ENCODE measurements at regions not wholly inside any gene's neighbourhood (a gene's known extent, or its start where the extent isn't known, plus 50 kb on each side); places are given as distances from the start of the nearest gene placed in this dataset.

GRCh38 chr9:89922099-89922498 lies 317.3 kb downstream of the GADD45G start:
- 78 to 80% methylated on average over 7 of the region's 7 CpGs for WGBS, 2 donors
- intact Hi-C loops (cut with DNase I; ENCODE audit: low total_unique reads), result no loop called here

GRCh38 chr9:89923174-89923573 lies 318.4 kb downstream of the GADD45G start:
- no peak overlapping the region for H3K27ac ChIP-seq
- no peak for DNase-seq
- TF ChIP-seq CTCF (IDR thresholded peaks at IDR 0.05), result no peak
- TF ChIP-seq POLR2A (IDR thresholded peaks at IDR 0.05), result no peak
- H3K9me3 ChIP-seq, result no peaks in the 10 kb centered on the region
- H3K27me3 ChIP-seq, result no peaks in the 10 kb centered on the region
- H3K36me3 ChIP-seq (ENCODE audit: low read depth, missing control alignments), result no peaks in the 10 kb centered on the region
- peaks cover 6% of the 10 kb centered on the region for H3K4me1 ChIP-seq
- WGBS, 2 donors, result 80 to 86% methylated on average over 7 of the region's 7 CpGs
- intact Hi-C loops (cut with DNase I; ENCODE audit: low total_unique reads), result no loop called here
- H3K4me3 ChIP-seq, result no peak overlapping the region

More at GRCh38 chr9:89922099-89922498, 317.3 kb downstream of the GADD45G start:
- H3K27me3 ChIP-seq, result no peaks in the 10 kb centered on the region
- no peak for TF ChIP-seq CTCF (IDR thresholded peaks at IDR 0.05)
- TF ChIP-seq POLR2A (IDR thresholded peaks at IDR 0.05), result no peak
- H3K27ac ChIP-seq, result no peak overlapping the region
- no peaks in the 10 kb centered on the region for H3K9me3 ChIP-seq
- H3K36me3 ChIP-seq (ENCODE audit: low read depth, missing control alignments), result no peaks in the 10 kb centered on the region
- H3K4me3 ChIP-seq, result no peak overlapping the region
- DNase-seq, result no peak
- H3K4me1 ChIP-seq, result peaks cover 6% of the 10 kb centered on the region

GRCh38 chr9:89923961-89924504 lies 319.2 kb downstream of the GADD45G start:
- Histone ChIP-seq H3K4me1 (peaks cover 6% of the 10 kb centered on the region), H3K27me3 (no peaks in the 10 kb centered on the region), H3K36me3 (ENCODE audit: low read depth, missing control alignments) (no peaks in the 10 kb centered on the region), H3K27ac (no peak overlapping the region), H3K4me3 (no peak overlapping the region), H3K9me3 (no peaks in the 10 kb centered on the region)
- intact Hi-C loops (cut with DNase I; ENCODE audit: low total_unique reads), result no loop called here
- TF ChIP-seq CTCF (IDR thresholded peaks at IDR 0.05) (peak; percentile 9 to 42 (median 19)), POLR2A (IDR thresholded peaks at IDR 0.05) (no peak)
- 40 to 55% methylated on average over 12 of the region's 12 CpGs for WGBS, 2 donors
- DNase-seq, result peak; percentile 51

GRCh38 chr9:89924611-89925010 lies 319.8 kb downstream of the GADD45G start:
- no peaks in the 10 kb centered on the region for H3K36me3 ChIP-seq (ENCODE audit: low read depth, missing control alignments)
- no peaks in the 10 kb centered on the region for H3K27me3 ChIP-seq
- 87 to 88% methylated on average over 1 to 2 of the region's 2 CpGs for WGBS, 2 donors
- no peak overlapping the region for H3K4me3 ChIP-seq
- peaks cover 6% of the 10 kb centered on the region for H3K4me1 ChIP-seq
- H3K27ac ChIP-seq, result no peak overlapping the region
- DNase-seq, result no peak
- H3K9me3 ChIP-seq, result no peaks in the 10 kb centered on the region
- intact Hi-C loops (cut with DNase I; ENCODE audit: low total_unique reads), result no loop called here
- TF ChIP-seq CTCF (IDR thresholded peaks at IDR 0.05) (no peak), POLR2A (IDR thresholded peaks at IDR 0.05) (no peak)

- no peak overlapping the region for H3K27ac ChIP-seq
- peaks cover 6% of the 10 kb centered on the region for H3K4me1 ChIP-seq
- H3K27me3 ChIP-seq, result no peaks in the 10 kb centered on the region
- H3K36me3 ChIP-seq (ENCODE audit: low read depth, missing control alignments), result no peaks in the 10 kb centered on the region
- DNase-seq, result no peak
- no peak overlapping the region for H3K4me3 ChIP-seq
- WGBS, 2 donors, result 64 to 71% methylated on average over 5 of the region's 5 CpGs
- TF ChIP-seq CTCF (IDR thresholded peaks at IDR 0.05) (no peak), POLR2A (IDR thresholded peaks at IDR 0.05) (no peak)
- H3K9me3 ChIP-seq, result no peaks in the 10 kb centered on the region
- intact Hi-C loops (cut with DNase I; ENCODE audit: low total_unique reads), result no loop called here
Observed at GRCh38 chr9:89926167-89926566, 321.4 kb downstream of the GADD45G start.

Data from testis (tissue), 2 donors.